ENCODE measurements at regions not wholly inside any gene's neighbourhood (a gene's known extent, or its start where the extent isn't known, plus 50 kb on each side); places are given as distances from the start of the nearest gene placed in this dataset.

- TF ChIP-seq CTCF (IDR thresholded peaks at IDR 0.05; ENCODE audit: borderline replicate concordance, control extremely low read depth, extremely low read depth, insufficient read depth, missing control alignments) = no peak
- no peak for DNase-seq (ENCODE audit: low spot score)
- in situ Hi-C loops (cut with MboI; ENCODE audit: low sequenced_read_pairs, unreplicated experiment) = no loop called here
These were observed 509.4 kb downstream of the ISL1 start for GRCh38 chr5:51892680-51893079.

DNA sequence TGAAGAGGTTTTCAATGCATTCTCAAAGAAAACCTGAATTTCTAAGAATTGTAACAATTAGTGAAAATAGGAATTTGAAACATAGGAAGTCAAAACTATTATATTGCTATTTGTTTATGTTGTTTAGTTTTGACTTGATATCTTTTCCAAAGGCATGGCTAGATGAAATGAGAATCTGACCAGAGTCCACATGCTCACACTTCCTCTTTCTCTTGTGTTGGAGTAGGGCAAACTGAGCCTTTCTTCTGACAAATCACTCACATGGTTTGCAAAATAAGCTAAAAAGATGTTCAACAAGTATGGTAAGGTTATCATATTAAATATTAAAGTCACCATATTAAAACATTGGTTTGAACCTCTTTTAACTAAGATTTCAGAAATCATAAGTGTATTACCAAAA lies 512.6 kb downstream of the ISL1 start:
- TF ChIP-seq CTCF (IDR thresholded peaks at IDR 0.05; ENCODE audit: borderline replicate concordance, control extremely low read depth, extremely low read depth, insufficient read depth, missing control alignments) = no peak
- in situ Hi-C loops (cut with MboI; ENCODE audit: low sequenced_read_pairs, unreplicated experiment) = no loop called here
- no peak for DNase-seq (ENCODE audit: low spot score)

- DNase-seq (ENCODE audit: low spot score) = no peak
- TF ChIP-seq CTCF (IDR thresholded peaks at IDR 0.05; ENCODE audit: borderline replicate concordance, control extremely low read depth, extremely low read depth, insufficient read depth, missing control alignments) = no peak
- in situ Hi-C loops (cut with MboI; ENCODE audit: low sequenced_read_pairs, unreplicated experiment) = no loop called here
These were observed 519.3 kb downstream of the ISL1 start for GRCh38 chr5:51902512-51902911.

- no peak for TF ChIP-seq CTCF (IDR thresholded peaks at IDR 0.05; ENCODE audit: borderline replicate concordance, control extremely low read depth, extremely low read depth, insufficient read depth, missing control alignments)
- in situ Hi-C loops (cut with MboI; ENCODE audit: low sequenced_read_pairs, unreplicated experiment) = no loop called here
- no peak for DNase-seq (ENCODE audit: low spot score)
These were observed 525.0 kb downstream of the ISL1 start for GRCh38 chr5:51908215-51908614.

DNA sequence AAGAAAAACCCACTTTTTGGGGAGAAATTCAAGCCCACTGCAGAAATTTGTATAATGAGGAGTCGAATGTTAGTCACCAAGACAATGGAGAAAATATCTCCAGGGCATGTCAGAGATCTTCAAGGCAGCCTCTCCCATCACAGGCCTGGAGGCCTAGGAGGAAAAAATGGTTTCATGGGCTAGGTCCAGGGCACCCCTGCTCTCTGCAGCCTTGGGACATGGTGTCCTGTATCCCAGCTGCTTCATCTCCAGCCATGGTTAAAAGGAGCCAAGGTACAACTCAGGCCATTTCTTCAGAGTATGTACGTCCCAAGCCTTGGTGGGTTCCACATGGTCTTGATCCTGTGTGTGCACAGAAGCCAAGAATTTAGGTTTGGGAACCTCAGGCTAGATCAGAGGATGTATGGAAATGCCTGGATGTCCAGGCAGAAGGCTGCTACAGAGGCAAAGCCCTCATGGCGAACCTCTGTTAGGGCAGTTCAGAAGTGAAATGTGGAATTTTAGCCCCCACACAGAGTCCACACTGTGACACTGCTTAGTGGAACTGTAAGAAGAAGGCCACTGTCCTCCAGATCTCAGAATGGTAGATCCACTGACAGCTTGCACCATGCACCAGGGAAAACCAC lies 561.4 kb downstream of the ISL1 start:
- TF ChIP-seq CTCF (IDR thresholded peaks at IDR 0.05; ENCODE audit: borderline replicate concordance, control extremely low read depth, extremely low read depth, insufficient read depth, missing control alignments) = no peak
- no peak for DNase-seq (ENCODE audit: low spot score)
- in situ Hi-C loops (cut with MboI; ENCODE audit: low sequenced_read_pairs, unreplicated experiment) = no loop called here

DNA sequence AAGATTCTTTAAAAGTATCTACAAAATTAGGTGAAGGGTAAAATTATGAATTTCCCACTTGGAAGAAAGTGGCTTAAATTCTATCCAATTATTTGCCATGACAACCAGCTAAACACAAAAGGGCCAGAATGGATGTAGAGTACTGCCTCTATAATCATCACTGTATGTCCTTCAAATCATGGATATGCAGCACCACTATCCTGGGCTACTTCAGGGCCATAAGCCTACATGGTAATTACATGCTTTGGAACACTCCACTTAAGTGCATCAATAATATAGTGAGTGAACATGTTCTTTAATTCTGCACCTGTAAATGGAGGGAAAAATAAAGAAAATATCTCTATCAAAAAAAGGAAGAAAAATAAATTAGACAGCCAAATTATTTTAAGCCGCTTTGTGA lies 575.2 kb downstream of the ISL1 start:
- in situ Hi-C loops (cut with MboI; ENCODE audit: low sequenced_read_pairs, unreplicated experiment) = no loop called here
- no peak for TF ChIP-seq CTCF (IDR thresholded peaks at IDR 0.05; ENCODE audit: borderline replicate concordance, control extremely low read depth, extremely low read depth, insufficient read depth, missing control alignments)

More for the DNA sequence above, 575.2 kb downstream of the ISL1 start:
- no peak for DNase-seq (ENCODE audit: low spot score)
